ENCODE measurements at regions not wholly inside any gene's neighbourhood (a gene's known extent, or its start where the extent isn't known, plus 50 kb on each side); places are given as distances from the start of the nearest gene placed in this dataset.

GRCh38 chr2:19818039-19818438 lies 83.7 kb downstream of the TTC32 start:
- POLR2A ChIA-PET, result no interaction called here
- no peak for FAIRE-seq
- Histone ChIP-seq H3K4me3 (no peak overlapping the region), H2AFZ (ENCODE audit: control insufficient read depth, low read depth, low read length) (no peak overlapping the region), H4K20me1 (ENCODE audit: control insufficient read depth, insufficient read depth) (no peaks in the 10 kb centered on the region), H3K9ac (ENCODE audit: control insufficient read depth, insufficient read depth, low read length) (no peak overlapping the region), H3K79me2 (ENCODE audit: control insufficient read depth, insufficient read depth, low read length) (no peaks in the 10 kb centered on the region), H3K27me3 (replicated peaks in 1 of 2; ENCODE audit: control insufficient read depth in 2 of 2, insufficient read depth in 2 of 2, low read length in 1 of 2) (peaks cover 0 to 3% of the 10 kb centered on the region in 2 experiments; a peak in 2 of 4 replicates), H3K36me3 (ENCODE audit: control insufficient read depth in 2 of 2, insufficient read depth in 2 of 2, low read length in 1 of 2) (no peaks in the 10 kb centered on the region), H3K4me2 (ENCODE audit: control insufficient read depth, insufficient read depth) (no peak overlapping the region), H3K4me1 (ENCODE audit: control insufficient read depth, insufficient read depth, low read length) (no peaks in the 10 kb centered on the region), H3K27ac (ENCODE audit: control insufficient read depth, insufficient read depth) (no peak overlapping the region), H3K9me3 (replicated peaks; ENCODE audit: control insufficient read depth, insufficient read depth, low read length) (no peaks in the 10 kb centered on the region)
- intact Hi-C loops (cut with micrococcal nuclease; ENCODE audit: unreplicated experiment) (no loop called here), in situ Hi-C loops (cut with MboI) (no loop called here)
- BruUV-seq (replicated peaks), result no TSS peak
- no peak for DNase-seq (ENCODE audit: low read depth, low spot score)
- CTCF ChIA-PET, result no interaction called here
- RAD21 ChIA-PET (ENCODE audit: unreplicated experiment), result no interaction called here
- 52% methylated on average over 3 of the region's 3 CpGs for WGBS (ENCODE audit: insufficient coverage, insufficient replicate concordance, low lambda C conversion rate, missing lambda C conversion rate)
- ATAC-seq, result no peak
- SMC1A ChIA-PET (ENCODE audit: uncharacterized antibody, unreplicated experiment), result no interaction called here
- TF ChIP-seq EZH2 (IDR thresholded peaks at IDR 0.05; ENCODE audit: borderline replicate concordance, control insufficient read depth, low read depth, low read length) (no peak), CHD2 (IDR thresholded peaks at IDR 0.05; ENCODE audit: borderline replicate concordance, low read depth, low read length) (no peak), BCLAF1 (IDR thresholded peaks at IDR 0.05) (no peak), ASH2L (IDR thresholded peaks at IDR 0.05; ENCODE audit: borderline replicate concordance, low read depth) (no peak), HDAC6 (IDR thresholded peaks at IDR 0.05; ENCODE audit: unreplicated experiment) (no peak), NRF1 (conservative IDR thresholded peaks at IDR 0.05; ENCODE audit: low read depth, low read length) (no peak), YBX1 (IDR thresholded peaks at IDR 0.05) (no peak), ZNF592 (IDR thresholded peaks at IDR 0.05) (no peak), POLR2AphosphoS5 (IDR thresholded peaks at IDR 0.05; ENCODE audit: low read length) (no peak), BHLHE40 (IDR thresholded peaks at IDR 0.05; ENCODE audit: borderline replicate concordance in 1 of 2, low read depth in 2 of 2, low read length in 1 of 2) (no peak), ZBTB40 (IDR thresholded peaks at IDR 0.05; ENCODE audit: borderline replicate concordance) (no peak), JUNB (IDR thresholded peaks at IDR 0.05) (no peak), ZNF274 (IDR thresholded peaks at IDR 0.05; ENCODE audit: insufficient read depth, insufficient read length) (no peak), SUZ12 (IDR thresholded peaks at IDR 0.05; ENCODE audit: unreplicated experiment) (no peak), KLF5 (IDR thresholded peaks at IDR 0.05; ENCODE audit: partially characterized antibody) (no peak)

Data from GM12878 (cell line).